HG03558 (cell line): ENCODE measurements at regions not wholly inside any gene's neighbourhood (a gene's known extent, or its start where the extent isn't known, plus 50 kb on each side); places are given as distances from the start of the nearest gene placed in this dataset.

Source experiments
- ATAC-seq: cut with Tn5 transposase; IDR thresholded peaks from one replicate; pipeline ENCODE4 v1.9.1; 2021; ENCODE audit warnings: moderate number of reproducible peaks; ENCODE audit not compliant: unreplicated experiment; ENCODE audit errors: extremely low read depth

- ATAC-seq = no peak
Observed at GRCh38 chr7:25947669-25948516, 204.1 kb upstream of the NFE2L3 start.

GRCh38 chr7:25949736-25950487 is 202.1 kb upstream of the NFE2L3 start:
- ATAC-seq = no peak

- ATAC-seq = peak; percentile 71
Observed at GRCh38 chr7:25950488-25951413, 201.2 kb upstream of the NFE2L3 start.

GRCh38 chr7:25951414-25952260 is 200.4 kb upstream of the NFE2L3 start:
- peak; percentile 26 for ATAC-seq

GRCh38 chr7:25952261-25953057 is 199.5 kb upstream of the NFE2L3 start:
- ATAC-seq = no peak

GRCh38 chr7:25953859-25954258 is 198.1 kb upstream of the NFE2L3 start:
- no peak for ATAC-seq

- no peak for ATAC-seq
Observed at GRCh38 chr7:25954395-25954794, 197.6 kb upstream of the NFE2L3 start.

GRCh38 chr7:25959168-25959734 is 192.7 kb upstream of the NFE2L3 start:
- no peak for ATAC-seq

- no peak for ATAC-seq
Observed at GRCh38 chr7:25963733-25964132, 188.3 kb upstream of the NFE2L3 start.

- peak; percentile 28 for ATAC-seq
Observed at GRCh38 chr7:25964483-25964991, 187.5 kb upstream of the NFE2L3 start.

- ATAC-seq = no peak
Observed at GRCh38 chr7:25965405-25966123, 186.4 kb upstream of the NFE2L3 start.

- no peak for ATAC-seq
Observed at GRCh38 chr7:25966469-25966868, 185.5 kb upstream of the NFE2L3 start.

- ATAC-seq = peak; percentile 21
Observed at GRCh38 chr7:25967278-25968204, 184.5 kb upstream of the NFE2L3 start.

- ATAC-seq = peak; percentile 36
Observed at GRCh38 chr7:25968205-25968993, 183.6 kb upstream of the NFE2L3 start.

GRCh38 chr7:25970356-25970755 is 181.6 kb upstream of the NFE2L3 start:
- no peak for ATAC-seq

GRCh38 chr7:25970911-25971310 is 181.1 kb upstream of the NFE2L3 start:
- ATAC-seq = no peak
